HCT116 (cell line): ENCODE measurements at regions not wholly inside any gene's neighbourhood (a gene's known extent, or its start where the extent isn't known, plus 50 kb on each side); places are given as distances from the start of the nearest gene placed in this dataset.

Experiments
- ATAC-seq: fragments of 200-7000 bp; cut with Tn5 transposase; 2 replicates; pipeline ENCODE4 v1.9.1; 2020; ENCODE audit warnings: mild to moderate bottlenecking, moderate library complexity
- BruUV-seq: library from RNA; stranded (reverse); fragments of 400-500 nt; replicated peaks from 2 replicates; lab custom pipeline; 2021; lab: Mats Ljungman, UMichigan
- CTCF ChIA-PET: fragments of 300-600 bp; sonication (Branson Sonifier 250); formaldehyde crosslinking; loops from one replicate; lab custom pipeline; 2021; ENCODE audit warnings: antibody characterized with exemption; lab: Charles Lee
- POLR2A ChIA-PET: fragments of 300-600, 350-600 bp; sonication (Branson Sonifier 250); formaldehyde crosslinking; loops from one replicate; lab custom pipeline; 2021; ENCODE audit warnings: antibody characterized with exemption; lab: Charles Lee
- RAD21 ChIA-PET, 2 experiments: fragments of 300-600 bp; sonication (Branson Sonifier 250); formaldehyde crosslinking; loops; one replicate each; lab custom pipeline; 2023; ENCODE audit warnings: low total read pairs in 2 of 2; ENCODE audit not compliant: uncharacterized antibody in 2 of 2, unreplicated experiment in 2 of 2, low non-redundant PET in 1 of 2; lab: Charles Lee
- DNase-seq: peaks from one replicate; pipeline ENCODE4 v3.0.0-alpha.2; 2010; ENCODE audit warnings: low read depth, low spot score
- H2AFZ ChIP-seq: fragments of 200-600 bp; shearing (Covaris generic), sonication (generic); 2 replicates; pipeline ENCODE4 v1.6.1; 2017; ENCODE audit warnings: low read depth, mixed run types, mixed read lengths, antibody characterized with exemption, low read length; ENCODE audit not compliant: poor library complexity, severe bottlenecking
- H3K27ac ChIP-seq: 2 replicates; pipeline ENCODE4 v1.5.1; 2012; ENCODE audit warnings: low read depth, low read length
- H3K27me3 ChIP-seq: fragments of 200-600 bp; sonication (generic); 2 replicates; pipeline ENCODE4 v1.6.1; 2016; ENCODE audit warnings: mixed run types, low read length, mixed read lengths; ENCODE audit not compliant: insufficient read depth
- H3K36me3 ChIP-seq, 2 experiments: fragments of 200-500 bp in 1 of 2; fragments of 200-600 bp in 1 of 2; sonication (Bioruptor generic) in 1 of 2; sonication (generic) in 1 of 2; 2 replicates each; pipeline versions ENCODE4 v1.5.1 to v1.6.1; 2014 to 2016; ENCODE audit warnings: low read length in 2 of 2, inconsistent platforms in 1 of 2, mixed read lengths in 1 of 2, mixed run types in 1 of 2; ENCODE audit not compliant: insufficient read depth in 2 of 2, control insufficient read depth in 1 of 2
- H3K4me1 ChIP-seq, 2 experiments: fragments of 200-600 bp in 1 of 2; sonication (generic) in 1 of 2; 2 replicates each; pipeline versions ENCODE4 v1.5.1 to v1.6.1; 2012 to 2017; ENCODE audit warnings: low read length in 2 of 2, inconsistent platforms in 1 of 2, mild to moderate bottlenecking in 1 of 2, mixed read lengths in 1 of 2, mixed run types in 1 of 2, moderate library complexity in 1 of 2; ENCODE audit not compliant: insufficient read depth in 2 of 2, control insufficient read depth in 1 of 2
- H3K4me2 ChIP-seq: fragments of 200-600 bp; sonication (generic); 2 replicates; pipeline ENCODE4 v1.6.1; 2017; ENCODE audit warnings: mixed run types, low read length, mixed read lengths
- H3K4me3 ChIP-seq, 2 experiments: fragments of 200-600 bp in 1 of 2; sonication (generic) in 1 of 2; replicated peaks in 1 of 2; 2 replicates each; pipeline ENCODE4 v1.5.1; 2011 to 2016; ENCODE audit warnings: low read length in 2 of 2, control low read depth in 1 of 2, low read depth in 1 of 2, mild to moderate bottlenecking in 1 of 2, mixed read lengths in 1 of 2, mixed run types in 1 of 2
- H3K79me2 ChIP-seq: fragments of 200-600 bp; sonication (generic); 2 replicates; pipeline ENCODE4 v1.6.1; 2017; ENCODE audit warnings: mild to moderate bottlenecking, mixed run types, low read length, moderate library complexity, mixed read lengths; ENCODE audit not compliant: insufficient read depth
- H3K9ac ChIP-seq: fragments of 200-600 bp; sonication (generic); 2 replicates; pipeline ENCODE4 v1.6.1; 2016; ENCODE audit warnings: low read length, mixed read lengths
- H3K9me2 ChIP-seq: fragments of 200-600 bp; sonication (generic), shearing (Covaris generic); 2 replicates; pipeline ENCODE4 v1.6.1; 2017; ENCODE audit warnings: mixed run types, mild to moderate bottlenecking, moderate library complexity; ENCODE audit not compliant: insufficient read depth
- H3K9me3 ChIP-seq, 2 experiments: fragments of 200-500 bp in 1 of 2; fragments of 200-600 bp in 1 of 2; sonication (Bioruptor generic) in 1 of 2; sonication (generic) in 1 of 2; 2 replicates each; pipeline ENCODE4 v1.6.1; 2014 to 2017; ENCODE audit warnings: low read length in 2 of 2, mixed read lengths in 2 of 2, inconsistent platforms in 1 of 2, low read depth in 1 of 2, mild to moderate bottlenecking in 1 of 2, mixed run types in 1 of 2, moderate library complexity in 1 of 2; ENCODE audit not compliant: control insufficient read depth in 1 of 2, insufficient read depth in 1 of 2
- H4K20me1 ChIP-seq: fragments of 200-600 bp; sonication (generic), shearing (Covaris generic); 2 replicates; pipeline ENCODE4 v1.6.1; 2017; ENCODE audit warnings: mixed run types, mild to moderate bottlenecking, moderate library complexity; ENCODE audit not compliant: insufficient read depth
- CTCF ChIP-seq, 3 experiments: fragments of 200-600 bp in 1 of 3; sonication (generic) in 1 of 3; IDR thresholded peaks in 2 of 3; conservative IDR thresholded peaks in 1 of 3; 2 replicates each; pipeline ENCODE4 v1.5.1; 2012 to 2017; ENCODE audit warnings: low read depth in 2 of 3, low read length in 2 of 3, antibody characterized with exemption in 1 of 3, borderline replicate concordance in 1 of 3, control low read depth in 1 of 3, mild to moderate bottlenecking in 1 of 3, mixed read lengths in 1 of 3, mixed run types in 1 of 3, moderate library complexity in 1 of 3; ENCODE audit not compliant: insufficient read depth in 1 of 3
- EGR1 ChIP-seq: IDR thresholded peaks from 2 replicates; pipeline ENCODE4 v1.6.1; 2012; ENCODE audit warnings: low read depth
- ELF1 ChIP-seq: IDR thresholded peaks from 2 replicates; pipeline ENCODE4 v1.6.1; 2012; ENCODE audit warnings: low read depth, borderline replicate concordance
- EZH2 ChIP-seq: fragments of 200-600 bp; sonication (generic); IDR thresholded peaks from 2 replicates; pipeline ENCODE4 v1.6.1; 2017; ENCODE audit warnings: antibody characterized with exemption, mixed run types
- EZH2phosphoT487 ChIP-seq: fragments of 200-600 bp; IDR thresholded peaks from 2 replicates; pipeline ENCODE4 v1.6.1; 2018; ENCODE audit warnings: antibody characterized with exemption, borderline replicate concordance
- JUND ChIP-seq: IDR thresholded peaks from 2 replicates; pipeline ENCODE4 v1.6.1; 2012
- MAX ChIP-seq: IDR thresholded peaks from 2 replicates; pipeline ENCODE4 v1.6.1; 2012
- POLR2A ChIP-seq: IDR thresholded peaks from 2 replicates; pipeline ENCODE4 v1.7.0; 2011; ENCODE audit warnings: borderline replicate concordance; ENCODE audit not compliant: insufficient read depth, insufficient read length; ENCODE audit errors: extremely low read depth
- POLR2AphosphoS5 ChIP-seq: IDR thresholded peaks from 2 replicates; pipeline ENCODE4 v1.6.1; 2011; ENCODE audit warnings: mild to moderate bottlenecking, low read depth, low read length, moderate library complexity
- SIN3A ChIP-seq: IDR thresholded peaks from 2 replicates; pipeline ENCODE4 v1.6.1; 2012; ENCODE audit warnings: low read depth
- SRF ChIP-seq: IDR thresholded peaks from 2 replicates; pipeline ENCODE4 v1.6.1; 2012; ENCODE audit warnings: low read depth
- ZBTB33 ChIP-seq: IDR thresholded peaks from 2 replicates; pipeline ENCODE4 v1.6.1; 2011; ENCODE audit warnings: mild to moderate bottlenecking, low read length, moderate library complexity; ENCODE audit not compliant: insufficient replicate concordance; ENCODE audit errors: extremely low read depth
- ZFX ChIP-seq: fragments of 450-650 bp; IDR thresholded peaks from 2 replicates; pipeline ENCODE4 v1.6.1; 2017
- intact Hi-C: fragments of 100-400 bp; cut with micrococcal nuclease; formaldehyde crosslinking; loops from 2 replicates; pipeline ENCODE4 v1.10.0; 2022

GRCh38 chr7:52095861-52096260 lies 779.3 kb upstream of the COBL start:
- ChIA-PET RAD21 (no interaction called here), POLR2A (no interaction called here), CTCF (no interaction called here)
- intact Hi-C loops: loop anchor here (5.0 kb wide), 1 partner anchor 51 kb away; no protein-coding TSS in a partner anchor
- Histone ChIP-seq H2AFZ (no peak overlapping the region), H3K9me2 (no peaks in the 10 kb centered on the region), H3K79me2 (no peaks in the 10 kb centered on the region), H3K9ac (no peak overlapping the region), H3K4me1 (no peaks in the 10 kb centered on the region), H3K27me3 (no peaks in the 10 kb centered on the region), H3K27ac (no peak overlapping the region), H3K4me2 (no peak overlapping the region), H3K36me3 (no peaks in the 10 kb centered on the region), H4K20me1 (no peaks in the 10 kb centered on the region)
- no peak for DNase-seq
- ATAC-seq: no peak
- no TSS peak for BruUV-seq
- TF ChIP-seq ELF1 (no peak), POLR2AphosphoS5 (no peak), CTCF (IDR thresholded peaks at IDR 0.05 in 2 of 3, conservative IDR thresholded peaks at IDR 0.05 in 1 of 3; ENCODE audit: borderline replicate concordance in 1 of 3, insufficient read depth in 1 of 3, low read depth in 2 of 3, low read length in 2 of 3) (no peak), POLR2A (no peak), SIN3A (no peak), ZFX (no peak), JUND (no peak)
- TF ChIP-seq, all 23 proteins: peak for 0
- Histone ChIP-seq H3K4me3 (no peak overlapping the region), H3K9me3 (peaks cover 5 to 10% of the 10 kb centered on the region in 2 experiments; a peak in 2 of 4 replicates)

GRCh38 chr7:52091996-52092395 lies 775.4 kb upstream of the COBL start:
- Histone ChIP-seq H4K20me1 (no peaks in the 10 kb centered on the region), H3K36me3 (no peaks in the 10 kb centered on the region), H3K9me2 (no peaks in the 10 kb centered on the region), H3K9me3 (peaks cover 5 to 10% of the 10 kb centered on the region in 2 experiments; a peak in 2 of 4 replicates), H3K9ac (no peak overlapping the region), H3K4me1 (no peaks in the 10 kb centered on the region), H2AFZ (no peak overlapping the region), H3K4me3 (no peak overlapping the region), H3K79me2 (no peaks in the 10 kb centered on the region), H3K27ac (no peak overlapping the region), H3K27me3 (no peaks in the 10 kb centered on the region), H3K4me2 (no peak overlapping the region)
- no peak for TF ChIP-seq EGR1
- TF ChIP-seq SRF: no peak
- no peak for TF ChIP-seq ZBTB33
- TF ChIP-seq EZH2phosphoT487: no peak
- TF ChIP-seq ZFX: no peak
- no peak for TF ChIP-seq POLR2A
- no peak for TF ChIP-seq EZH2
- no peak for TF ChIP-seq MAX
- ChIA-PET CTCF (no interaction called here), RAD21 (no interaction called here), POLR2A (no interaction called here)
- ATAC-seq (no peak), DNase-seq (no peak)
- no TSS peak for BruUV-seq
- intact Hi-C loops: no loop called here
